ENCODE measurements at regions not wholly inside any gene's neighbourhood (a gene's known extent, or its start where the extent isn't known, plus 50 kb on each side); places are given as distances from the start of the nearest gene placed in this dataset.
A peak's percentile ranks its signal among the peaks of the same experiment; 100 is the strongest.
"Not testable (repeated sequence)": the region's sequence is repeated elsewhere in the genome, so short reads cannot be mapped to it uniquely, and the experiment has no call there.

DNA sequence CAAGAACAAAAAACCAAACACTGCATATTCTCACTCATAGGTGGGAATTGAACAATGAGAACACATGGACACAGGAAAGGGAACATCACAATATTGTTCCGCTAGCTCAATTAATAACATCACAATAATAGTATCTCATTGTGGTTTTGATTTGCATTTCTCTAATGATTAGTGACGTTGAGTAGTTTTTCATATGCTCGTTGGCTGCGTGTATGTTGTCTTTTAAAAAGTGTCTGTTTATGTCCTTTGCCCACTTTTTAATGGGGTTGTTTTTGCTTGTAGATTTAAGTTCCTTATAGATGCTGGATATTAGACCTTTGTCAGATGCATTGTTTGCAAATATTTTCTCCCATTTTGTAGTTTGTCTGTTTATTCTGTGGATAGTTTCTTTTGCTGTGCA lies 312.9 kb downstream of the DOK5 start:
- H3K9me3 ChIP-seq (replicated peaks; ENCODE audit: control insufficient read depth, insufficient read depth, low read length); FAIRE-seq; DNase-seq (ENCODE audit: low read depth, low spot score); H4K20me1 ChIP-seq (ENCODE audit: control insufficient read depth, insufficient read depth); RAD21 ChIA-PET (ENCODE audit: unreplicated experiment); H3K79me2 ChIP-seq (ENCODE audit: control insufficient read depth, insufficient read depth, low read length); in situ Hi-C loops (cut with MboI); SMC1A ChIA-PET (ENCODE audit: uncharacterized antibody, unreplicated experiment); POLR2A ChIA-PET; ATAC-seq; H3K9ac ChIP-seq (ENCODE audit: control insufficient read depth, insufficient read depth, low read length); H3K27me3 ChIP-seq (replicated peaks in 1 of 2; ENCODE audit: control insufficient read depth in 2 of 2, insufficient read depth in 2 of 2, low read length in 1 of 2); H3K4me2 ChIP-seq (ENCODE audit: control insufficient read depth, insufficient read depth); BruUV-seq (replicated peaks); H3K4me3 ChIP-seq; H3K36me3 ChIP-seq (ENCODE audit: control insufficient read depth in 2 of 2, insufficient read depth in 2 of 2, low read length in 1 of 2); H2AFZ ChIP-seq (ENCODE audit: control insufficient read depth, low read depth, low read length); H3K4me1 ChIP-seq (ENCODE audit: control insufficient read depth, insufficient read depth, low read length); intact Hi-C loops (cut with micrococcal nuclease; ENCODE audit: unreplicated experiment); H3K27ac ChIP-seq (ENCODE audit: control insufficient read depth, insufficient read depth): not testable (repeated sequence)
- WGBS (ENCODE audit: insufficient coverage, insufficient replicate concordance, low lambda C conversion rate, missing lambda C conversion rate), result 67% methylated on average over 4 of the region's 4 CpGs
- TF ChIP-seq ETV6 (conservative IDR thresholded peaks at IDR 0.05 in 1 of 2, IDR thresholded peaks at IDR 0.05 in 1 of 2; ENCODE audit: borderline replicate concordance in 1 of 2, low read depth in 1 of 2) (0 out of 4 replicates have a peak, but pooled peaks of 1 of the 2 experiments have one; percentile 76), NFXL1 (IDR thresholded peaks at IDR 0.05; ENCODE audit: borderline replicate concordance) (0 out of 2 replicates have a peak, but pooled peaks have one; percentile 49)
- CTCF ChIA-PET, result interaction anchor here (0.5 kb wide), 1 partner anchor 30 kb away, joined by 3 read pairs; no protein-coding TSS in a partner anchor

DNA sequence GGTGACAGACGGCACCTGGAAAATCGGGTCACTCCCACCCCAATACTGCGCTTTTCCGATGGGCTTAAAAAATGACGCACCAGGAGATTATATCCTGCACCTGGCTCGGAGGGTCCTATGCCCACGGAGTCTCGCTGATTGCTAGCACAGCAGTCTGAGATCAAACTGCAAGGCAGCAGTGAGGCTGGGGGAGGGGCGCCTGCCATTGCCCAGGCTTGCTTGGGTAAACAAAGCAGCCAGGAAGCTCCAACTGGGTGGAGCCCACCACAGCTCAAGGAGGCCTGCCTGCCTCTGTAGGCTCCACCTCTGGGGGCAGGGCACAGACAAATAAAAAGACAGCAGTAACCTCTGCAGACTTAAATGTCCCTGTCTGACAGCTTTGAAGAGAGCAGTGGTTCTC lies 307.4 kb downstream of the DOK5 start:
- H3K9ac ChIP-seq (ENCODE audit: control insufficient read depth, insufficient read depth, low read length); CTCF ChIA-PET; RAD21 ChIA-PET (ENCODE audit: unreplicated experiment); SMC1A ChIA-PET (ENCODE audit: uncharacterized antibody, unreplicated experiment); H3K4me3 ChIP-seq; H3K27ac ChIP-seq (ENCODE audit: control insufficient read depth, insufficient read depth); H3K9me3 ChIP-seq (replicated peaks; ENCODE audit: control insufficient read depth, insufficient read depth, low read length); H3K4me2 ChIP-seq (ENCODE audit: control insufficient read depth, insufficient read depth); intact Hi-C loops (cut with micrococcal nuclease; ENCODE audit: unreplicated experiment); H3K36me3 ChIP-seq (ENCODE audit: control insufficient read depth in 2 of 2, insufficient read depth in 2 of 2, low read length in 1 of 2); in situ Hi-C loops (cut with MboI); H4K20me1 ChIP-seq (ENCODE audit: control insufficient read depth, insufficient read depth); H2AFZ ChIP-seq (ENCODE audit: control insufficient read depth, low read depth, low read length); DNase-seq (ENCODE audit: low read depth, low spot score); H3K4me1 ChIP-seq (ENCODE audit: control insufficient read depth, insufficient read depth, low read length); BruUV-seq (replicated peaks); H3K27me3 ChIP-seq (replicated peaks in 1 of 2; ENCODE audit: control insufficient read depth in 2 of 2, insufficient read depth in 2 of 2, low read length in 1 of 2); ATAC-seq; H3K79me2 ChIP-seq (ENCODE audit: control insufficient read depth, insufficient read depth, low read length); POLR2A ChIA-PET; FAIRE-seq: not testable (repeated sequence)
- 41% methylated on average over 8 of the region's 9 CpGs for WGBS (ENCODE audit: insufficient coverage, insufficient replicate concordance, low lambda C conversion rate, missing lambda C conversion rate)

Data from GM12878 (cell line).